ENCODE measurements at regions not wholly inside any gene's neighbourhood (a gene's known extent, or its start where the extent isn't known, plus 50 kb on each side); places are given as distances from the start of the nearest gene placed in this dataset.
"Not testable (repeated sequence)": the region's sequence is repeated elsewhere in the genome, so short reads cannot be mapped to it uniquely, and the experiment has no call there.

- DNase-seq: no peak
These were observed 185.6 kb downstream of the RTP5 start for GRCh38 chr2:242054881-242055801.

- DNase-seq: no peak
These were observed 186.5 kb downstream of the RTP5 start for GRCh38 chr2:242056026-242056425.

- no peak for DNase-seq
These were observed 187.3 kb downstream of the RTP5 start for GRCh38 chr2:242056785-242057184.

GRCh38 chr2:242057379-242058040 is 188.0 kb downstream of the RTP5 start:
- no peak for DNase-seq

- no peak for DNase-seq
These were observed 188.7 kb downstream of the RTP5 start for GRCh38 chr2:242058116-242058680.

- DNase-seq: no peak
These were observed 190.0 kb downstream of the RTP5 start for GRCh38 chr2:242059566-242059965.

- no peak for DNase-seq
These were observed 190.8 kb downstream of the RTP5 start for GRCh38 chr2:242060212-242060835.

- DNase-seq: not testable (repeated sequence)
These were observed 192.4 kb downstream of the RTP5 start for GRCh38 chr2:242061930-242062329.

GRCh38 chr2:242063436-242063835 is 193.9 kb downstream of the RTP5 start:
- DNase-seq: no peak

GRCh38 chr2:242063850-242064249 is 194.3 kb downstream of the RTP5 start:
- DNase-seq: no peak

GRCh38 chr2:242064364-242065250 is 195.1 kb downstream of the RTP5 start:
- DNase-seq: no peak

- DNase-seq: no peak
These were observed 195.9 kb downstream of the RTP5 start for GRCh38 chr2:242065426-242065825.

GRCh38 chr2:242069018-242069417 is 199.5 kb downstream of the RTP5 start:
- DNase-seq: no peak

GRCh38 chr2:242069938-242070395 is 200.4 kb downstream of the RTP5 start:
- not testable (repeated sequence) for DNase-seq

GRCh38 chr2:242070726-242071125 is 201.2 kb downstream of the RTP5 start:
- not testable (repeated sequence) for DNase-seq

GRCh38 chr2:242071377-242071776 is 201.8 kb downstream of the RTP5 start:
- DNase-seq: not testable (repeated sequence)

- not testable (repeated sequence) for DNase-seq
These were observed 202.4 kb downstream of the RTP5 start for GRCh38 chr2:242071936-242072335.

- DNase-seq: no peak
These were observed 205.6 kb downstream of the RTP5 start for GRCh38 chr2:242075168-242075567.

GRCh38 chr2:242075696-242076095 is 206.2 kb downstream of the RTP5 start:
- no peak for DNase-seq

- DNase-seq: not testable (repeated sequence)
These were observed 206.7 kb downstream of the RTP5 start for GRCh38 chr2:242076184-242076583.

GRCh38 chr2:242078426-242078825 is 208.9 kb downstream of the RTP5 start:
- DNase-seq: not testable (repeated sequence)

GRCh38 chr2:242079792-242080191 is 210.3 kb downstream of the RTP5 start:
- DNase-seq: not testable (repeated sequence)

Measured in activated gamma-delta T cell treated with Interleukin-2 at 50 U/mL for 16 hours (primary cell).